ENCODE measurements at regions not wholly inside any gene's neighbourhood (a gene's known extent, or its start where the extent isn't known, plus 50 kb on each side); places are given as distances from the start of the nearest gene placed in this dataset.

DNA sequence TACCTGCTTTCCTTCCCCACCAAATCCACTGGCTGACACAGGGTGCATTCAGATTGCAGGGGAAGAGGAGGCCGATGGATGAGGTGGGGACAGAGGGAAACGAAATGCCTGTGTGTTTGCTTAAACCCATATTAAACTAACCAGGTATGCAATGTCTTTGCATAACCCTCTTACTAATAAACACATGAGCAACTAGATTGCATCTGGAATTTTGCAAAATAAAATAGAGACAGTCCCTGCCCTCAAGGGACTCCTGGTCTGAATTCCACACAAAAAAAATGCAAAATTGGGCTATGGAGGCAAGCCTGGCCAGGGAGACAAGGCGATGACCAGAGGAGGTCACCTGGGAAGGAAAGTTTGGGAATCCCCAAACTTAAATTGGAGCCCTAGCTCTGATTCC, 202.9 kb downstream of the ACTL7B start:
- TF ChIP-seq POLR2A (IDR thresholded peaks at IDR 0.05) (no peak), EP300 (IDR thresholded peaks at IDR 0.05) (no peak)
- TF ChIP-seq, protein P1, sequence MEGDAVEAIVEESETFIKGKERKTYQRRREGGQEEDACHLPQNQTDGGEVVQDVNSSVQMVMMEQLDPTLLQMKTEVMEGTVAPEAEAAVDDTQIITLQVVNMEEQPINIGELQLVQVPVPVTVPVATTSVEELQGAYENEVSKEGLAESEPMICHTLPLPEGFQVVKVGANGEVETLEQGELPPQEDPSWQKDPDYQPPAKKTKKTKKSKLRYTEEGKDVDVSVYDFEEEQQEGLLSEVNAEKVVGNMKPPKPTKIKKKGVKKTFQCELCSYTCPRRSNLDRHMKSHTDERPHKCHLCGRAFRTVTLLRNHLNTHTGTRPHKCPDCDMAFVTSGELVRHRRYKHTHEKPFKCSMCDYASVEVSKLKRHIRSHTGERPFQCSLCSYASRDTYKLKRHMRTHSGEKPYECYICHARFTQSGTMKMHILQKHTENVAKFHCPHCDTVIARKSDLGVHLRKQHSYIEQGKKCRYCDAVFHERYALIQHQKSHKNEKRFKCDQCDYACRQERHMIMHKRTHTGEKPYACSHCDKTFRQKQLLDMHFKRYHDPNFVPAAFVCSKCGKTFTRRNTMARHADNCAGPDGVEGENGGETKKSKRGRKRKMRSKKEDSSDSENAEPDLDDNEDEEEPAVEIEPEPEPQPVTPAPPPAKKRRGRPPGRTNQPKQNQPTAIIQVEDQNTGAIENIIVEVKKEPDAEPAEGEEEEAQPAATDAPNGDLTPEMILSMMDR (IDR thresholded peaks at IDR 0.05): no peak
- H3K27me3 ChIP-seq: no peaks in the 10 kb centered on the region
- WGBS, 3 donors: 86 to 87% (median 87%) methylated on average over 3 of the region's 3 CpGs

DNA sequence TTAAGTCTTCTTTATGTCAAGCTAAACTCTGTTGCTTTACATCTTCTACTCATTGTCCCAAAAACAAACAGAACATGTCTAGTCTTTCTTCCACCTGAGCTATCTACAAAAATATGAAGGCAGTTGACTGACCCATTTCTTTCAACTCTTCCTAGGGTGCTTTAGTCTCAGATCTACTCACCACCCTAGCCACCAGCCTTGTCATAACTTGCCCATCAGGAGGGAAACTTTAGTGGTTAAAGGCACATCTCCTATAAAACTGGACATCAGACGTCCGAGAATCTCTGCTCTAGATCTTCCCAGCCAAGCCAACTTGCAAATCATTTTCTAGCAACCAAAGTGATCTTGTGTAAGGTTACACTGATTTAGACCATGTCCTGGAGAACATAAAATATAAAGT, 205.0 kb downstream of the ACTL7B start:
- Histone ChIP-seq H3K4me1 (ENCODE audit: insufficient read depth) (no peaks in the 10 kb centered on the region), H3K27ac (no peak overlapping the region), H3K4me3 (no peak overlapping the region), H3K9me3 (no peaks in the 10 kb centered on the region), H3K27me3 (no peaks in the 10 kb centered on the region), H3K36me3 (no peaks in the 10 kb centered on the region)
- no peak for DNase-seq
- intact Hi-C loops (cut with DNase I): no loop called here
- TF ChIP-seq, protein P1 (IDR thresholded peaks at IDR 0.05): no peak
- no peak for TF ChIP-seq EP300 (IDR thresholded peaks at IDR 0.05)
- no peak for TF ChIP-seq POLR2A (IDR thresholded peaks at IDR 0.05)
- 31 to 52% (median 33%) methylated on average over 2 of the region's 2 CpGs for WGBS, 3 donors

More for the DNA sequence above, 202.9 kb downstream of the ACTL7B start:
- Histone ChIP-seq H3K4me1 (ENCODE audit: insufficient read depth) (no peaks in the 10 kb centered on the region), H3K27ac (no peak overlapping the region), H3K9me3 (no peaks in the 10 kb centered on the region), H3K36me3 (no peaks in the 10 kb centered on the region), H3K4me3 (no peak overlapping the region)
- no peak for DNase-seq
- intact Hi-C loops (cut with DNase I): no loop called here

DNA sequence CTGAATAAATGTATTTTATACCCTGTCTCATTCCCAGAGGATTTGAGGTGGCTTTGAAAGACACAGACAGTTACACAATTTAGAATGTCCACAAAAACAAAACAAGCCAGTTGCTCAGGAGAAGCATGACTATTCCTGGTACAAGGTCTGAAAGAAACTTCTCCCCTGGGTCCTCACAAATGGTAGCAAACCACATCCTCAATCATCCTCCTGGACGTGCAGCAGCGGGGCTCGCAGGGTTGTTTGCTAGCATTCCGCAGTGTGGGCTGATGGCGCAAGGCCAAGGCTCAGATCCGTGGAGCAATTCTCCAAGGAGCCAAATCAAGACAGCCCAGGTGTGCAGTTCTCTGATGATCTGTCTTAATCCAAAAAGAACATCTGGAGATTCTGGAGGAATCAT, 210.3 kb downstream of the ACTL7B start:
- no peak overlapping the region for H3K27ac ChIP-seq
- TF ChIP-seq EP300 (IDR thresholded peaks at IDR 0.05): no peak
- TF ChIP-seq, protein P1 (IDR thresholded peaks at IDR 0.05): no peak
- TF ChIP-seq POLR2A (IDR thresholded peaks at IDR 0.05): no peak
- no peaks in the 10 kb centered on the region for H3K4me1 ChIP-seq (ENCODE audit: insufficient read depth)
- WGBS, 3 donors: 21 to 37% (median 28%) methylated on average over 6 of the region's 6 CpGs
- H3K4me3 ChIP-seq: no peak overlapping the region
- no peak for DNase-seq
- H3K27me3 ChIP-seq: no peaks in the 10 kb centered on the region
- no peaks in the 10 kb centered on the region for H3K9me3 ChIP-seq
- H3K36me3 ChIP-seq: no peaks in the 10 kb centered on the region
- intact Hi-C loops (cut with DNase I): no loop called here

DNA sequence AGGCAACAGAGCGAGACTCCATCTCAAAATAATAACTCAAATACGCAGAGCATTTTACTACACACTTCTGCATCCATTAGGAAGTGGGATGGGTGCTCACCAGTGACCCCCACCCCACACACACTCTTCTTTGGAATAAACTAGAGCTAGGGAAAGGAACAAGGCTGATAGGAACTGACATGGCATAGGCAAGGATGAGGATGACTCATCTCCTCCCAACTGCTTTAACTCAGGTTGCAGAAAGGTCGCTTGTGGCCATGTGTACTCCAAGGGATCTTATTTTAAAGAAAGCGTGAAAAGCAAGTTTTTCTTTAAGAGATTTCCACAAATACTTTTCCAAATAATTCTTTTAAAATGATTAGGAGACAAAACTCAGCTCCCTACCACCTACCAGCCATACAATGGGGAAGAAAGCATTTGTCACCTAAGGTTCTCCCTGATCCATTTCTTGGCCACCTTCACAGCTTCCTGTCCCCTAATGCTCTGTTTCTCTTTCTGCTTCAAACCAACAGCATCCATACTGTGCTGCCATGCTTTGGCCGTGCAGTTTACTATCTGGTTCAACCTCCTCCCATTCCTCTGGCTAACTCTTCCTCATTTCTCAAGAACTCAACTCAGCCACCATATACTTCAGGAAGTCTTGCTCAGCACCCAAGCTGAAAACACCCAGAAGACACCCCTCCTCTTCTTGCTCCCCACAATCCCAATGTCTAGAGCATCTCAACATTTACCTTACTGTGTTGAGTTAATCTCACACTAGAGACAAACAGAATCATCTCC, 211.9 kb downstream of the ACTL7B start:
- Histone ChIP-seq H3K4me1 (ENCODE audit: insufficient read depth) (no peaks in the 10 kb centered on the region), H3K27me3 (no peaks in the 10 kb centered on the region), H3K9me3 (no peaks in the 10 kb centered on the region), H3K36me3 (no peaks in the 10 kb centered on the region), H3K27ac (no peak overlapping the region), H3K4me3 (no peak overlapping the region)
- 86 to 88% (median 88%) methylated on average over 5 of the region's 5 CpGs for WGBS, 3 donors
- TF ChIP-seq, protein P1 (IDR thresholded peaks at IDR 0.05): no peak
- no peak for TF ChIP-seq POLR2A (IDR thresholded peaks at IDR 0.05)
- TF ChIP-seq EP300 (IDR thresholded peaks at IDR 0.05): no peak
- intact Hi-C loops (cut with DNase I): no loop called here
- no peak for DNase-seq
